ENCODE measurements at regions not wholly inside any gene's neighbourhood (a gene's known extent, or its start where the extent isn't known, plus 50 kb on each side); places are given as distances from the start of the nearest gene placed in this dataset.

- Mint-ChIP-seq H3K4me1 (no peaks in the 10 kb centered on the region), H3K9me3 (peaks cover 4 to 19% (median 9%) of the 10 kb centered on the region in 3 donors), H3K27me3 (peaks cover 9 to 29% of the 10 kb centered on the region in 2 donors), H3K27ac (no peak overlapping the region), H3K36me3 (no peaks in the 10 kb centered on the region), H3K4me3 (no peak overlapping the region)
- H3K27me3 ChIP-seq (replicated peaks in 1 of 2; ENCODE audit: control insufficient read depth in 2 of 2, extremely low read depth in 1 of 2, insufficient read depth in 2 of 2, low read length in 1 of 2), result peaks cover 0 to 4% of the 10 kb centered on the region in 2 experiments
- POLR2A ChIA-PET, result no interaction called here
- H3K4me1 ChIP-seq (ENCODE audit: control insufficient read depth in 1 of 2, extremely low read depth in 1 of 2, insufficient read depth in 2 of 2, low read length in 2 of 2), result no peaks in the 10 kb centered on the region
- H3K36me3 ChIP-seq (ENCODE audit: control insufficient read depth in 2 of 2, extremely low read depth in 1 of 2, insufficient read depth in 1 of 2, low read length in 1 of 2), result no peaks in the 10 kb centered on the region
- H3K9me3 ChIP-seq, result no peaks in the 10 kb centered on the region
- no peak for ATAC-seq (replicated peaks in 1 of 4)
- no CpG with 5 or more reads among the region's 6 CpGs for WGBS (ENCODE audit: insufficient coverage)
- H3K4me3 ChIP-seq (ENCODE audit: control insufficient read depth in 1 of 2, extremely low read depth in 1 of 2, low read length in 1 of 2), result no peak overlapping the region
- no peak for DNase-seq
- H3K27ac ChIP-seq (ENCODE audit: low read length), result no peak overlapping the region
- CTCF ChIA-PET, result no interaction called here
Observed at GRCh38 chr2:111226876-111227700, 106.4 kb downstream of the BCL2L11 start.

GRCh38 chr2:111227716-111228141 is 107.0 kb downstream of the BCL2L11 start:
- Histone ChIP-seq H3K4me1 (ENCODE audit: control insufficient read depth in 1 of 2, extremely low read depth in 1 of 2, insufficient read depth in 2 of 2, low read length in 2 of 2) (no peaks in the 10 kb centered on the region), H3K4me3 (ENCODE audit: control insufficient read depth in 1 of 2, extremely low read depth in 1 of 2, low read length in 1 of 2) (no peak overlapping the region), H3K9me3 (no peaks in the 10 kb centered on the region), H3K36me3 (ENCODE audit: control insufficient read depth in 2 of 2, extremely low read depth in 1 of 2, insufficient read depth in 1 of 2, low read length in 1 of 2) (no peaks in the 10 kb centered on the region), H3K27ac (ENCODE audit: low read length) (no peak overlapping the region), H3K27me3 (replicated peaks in 1 of 2; ENCODE audit: control insufficient read depth in 2 of 2, extremely low read depth in 1 of 2, insufficient read depth in 2 of 2, low read length in 1 of 2) (peaks cover 0 to 4% of the 10 kb centered on the region in 2 experiments)
- Mint-ChIP-seq H3K4me3 (no peak overlapping the region), H3K27me3 (peaks cover 7 to 23% of the 10 kb centered on the region in 2 donors), H3K9me3 (peaks cover 2 to 20% (median 9%) of the 10 kb centered on the region in 3 donors), H3K27ac (no peak overlapping the region), H3K36me3 (no peaks in the 10 kb centered on the region), H3K4me1 (no peaks in the 10 kb centered on the region)
- ATAC-seq (replicated peaks in 1 of 4) (no peak), DNase-seq (no peak)
- CTCF ChIA-PET, result no interaction called here
- 98% methylated on average over 6 of the region's 6 CpGs for whole genome bisulfite sequencing (ENCODE audit: insufficient coverage)
- POLR2A ChIA-PET, result no interaction called here

- ChIA-PET POLR2A (no interaction called here), CTCF (no interaction called here)
- Mint-ChIP-seq H3K27ac (no peak overlapping the region), H3K36me3 (no peaks in the 10 kb centered on the region), H3K27me3 (peaks cover 8% of the 10 kb centered on the region in 2 donors), H3K4me1 (no peaks in the 10 kb centered on the region), H3K9me3 (peaks cover 0 to 20% (median 9%) of the 10 kb centered on the region in 3 donors), H3K4me3 (no peak overlapping the region)
- Histone ChIP-seq H3K4me3 (ENCODE audit: control insufficient read depth in 1 of 2, extremely low read depth in 1 of 2, low read length in 1 of 2) (no peak overlapping the region), H3K9me3 (no peaks in the 10 kb centered on the region), H3K27ac (ENCODE audit: low read length) (no peak overlapping the region), H3K4me1 (ENCODE audit: control insufficient read depth in 1 of 2, extremely low read depth in 1 of 2, insufficient read depth in 2 of 2, low read length in 2 of 2) (no peaks in the 10 kb centered on the region), H3K27me3 (replicated peaks in 1 of 2; ENCODE audit: control insufficient read depth in 2 of 2, extremely low read depth in 1 of 2, insufficient read depth in 2 of 2, low read length in 1 of 2) (peaks cover 0 to 7% of the 10 kb centered on the region in 2 experiments), H3K36me3 (ENCODE audit: control insufficient read depth in 2 of 2, extremely low read depth in 1 of 2, insufficient read depth in 1 of 2, low read length in 1 of 2) (no peaks in the 10 kb centered on the region)
- DNase-seq (no peak), ATAC-seq (replicated peaks in 1 of 4) (no peak)
- WGBS (ENCODE audit: insufficient coverage), result 100% methylated on average over 1 of the region's 7 CpGs
Observed at GRCh38 chr2:111231532-111232252, 111.0 kb downstream of the BCL2L11 start.

DNA sequence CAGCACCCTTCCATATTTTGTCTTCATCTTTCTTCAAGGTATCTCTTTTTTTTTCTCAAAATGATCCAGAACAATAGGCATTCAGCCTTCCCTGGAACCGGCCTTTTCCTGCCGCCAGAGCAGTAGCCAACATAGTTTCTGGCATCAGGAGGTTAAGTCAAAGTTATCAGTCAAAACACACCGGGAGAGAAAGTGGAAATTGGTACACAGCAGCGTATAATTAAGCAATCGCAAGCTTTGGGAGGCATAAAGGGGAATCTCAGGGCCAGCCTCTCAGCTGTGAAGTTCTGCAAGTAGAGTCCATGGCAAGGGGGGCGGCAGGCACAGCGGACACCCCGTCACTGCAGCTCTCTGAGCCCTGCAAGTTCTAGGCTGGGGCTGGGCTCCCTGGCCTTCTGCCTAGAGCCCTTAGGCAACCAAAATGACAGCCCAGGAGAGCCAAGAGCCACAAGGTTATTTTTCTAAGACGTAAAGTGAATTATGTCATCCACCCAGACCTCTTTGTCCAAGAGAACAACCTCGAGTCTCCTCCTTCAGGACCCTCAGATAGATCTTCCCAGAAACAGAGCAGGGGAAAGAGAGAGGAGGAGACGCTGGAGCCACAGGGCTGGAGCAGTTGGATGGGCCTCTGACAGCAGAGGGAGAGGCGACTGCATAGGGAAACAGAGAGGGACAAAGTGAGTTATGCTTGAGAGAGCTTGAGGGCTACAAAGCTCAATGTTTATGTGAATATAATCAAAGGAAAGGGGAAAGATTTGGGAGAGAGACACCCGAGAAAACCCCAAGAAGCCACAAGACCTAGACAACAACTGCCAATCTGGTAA is 114.7 kb downstream of the BCL2L11 start:
- H3K27me3 ChIP-seq (replicated peaks in 1 of 2; ENCODE audit: control insufficient read depth in 2 of 2, extremely low read depth in 1 of 2, insufficient read depth in 2 of 2, low read length in 1 of 2), result peaks cover 0 to 4% of the 10 kb centered on the region in 2 experiments
- 95% methylated on average over 10 of the region's 13 CpGs for WGBS (ENCODE audit: insufficient coverage)
- H3K4me3 ChIP-seq (ENCODE audit: control insufficient read depth in 1 of 2, extremely low read depth in 1 of 2, low read length in 1 of 2), result no peak overlapping the region
- DNase-seq (no peak), ATAC-seq (replicated peaks in 1 of 4) (no peak)
- H3K9me3 ChIP-seq, result no peaks in the 10 kb centered on the region
- no peaks in the 10 kb centered on the region for H3K4me1 ChIP-seq (ENCODE audit: control insufficient read depth in 1 of 2, extremely low read depth in 1 of 2, insufficient read depth in 2 of 2, low read length in 2 of 2)
- H3K27ac ChIP-seq (ENCODE audit: low read length), result no peak overlapping the region
- no peak overlapping the region for H3K4me3 Mint-ChIP-seq
- H3K27ac Mint-ChIP-seq, result peak overlapping the region in 1 of 2 donors; percentile 16
- H3K4me1 Mint-ChIP-seq, result no peaks in the 10 kb centered on the region
- POLR2A ChIA-PET, result no interaction called here
- peaks cover 0 to 5% of the 10 kb centered on the region in 2 donors for H3K27me3 Mint-ChIP-seq
- no peaks in the 10 kb centered on the region for H3K36me3 ChIP-seq (ENCODE audit: control insufficient read depth in 2 of 2, extremely low read depth in 1 of 2, insufficient read depth in 1 of 2, low read length in 1 of 2)
- no peaks in the 10 kb centered on the region for H3K36me3 Mint-ChIP-seq
- CTCF ChIA-PET, result no interaction called here
- H3K9me3 Mint-ChIP-seq, result peaks cover 0 to 15% (median 0%) of the 10 kb centered on the region in 3 donors

- no peaks in the 10 kb centered on the region for H3K9me3 ChIP-seq
- H3K4me1 ChIP-seq (ENCODE audit: control insufficient read depth in 1 of 2, extremely low read depth in 1 of 2, insufficient read depth in 2 of 2, low read length in 2 of 2), result no peaks in the 10 kb centered on the region
- Mint-ChIP-seq H3K27me3 (peaks cover 0 to 5% of the 10 kb centered on the region in 2 donors), H3K9me3 (peaks cover 0 to 9% (median 0%) of the 10 kb centered on the region in 3 donors), H3K36me3 (no peaks in the 10 kb centered on the region), H3K4me3 (no peak overlapping the region), H3K4me1 (no peaks in the 10 kb centered on the region), H3K27ac (no peak overlapping the region)
- DNase-seq (no peak), ATAC-seq (replicated peaks in 1 of 4) (no peak)
- no peaks in the 10 kb centered on the region for H3K36me3 ChIP-seq (ENCODE audit: control insufficient read depth in 2 of 2, extremely low read depth in 1 of 2, insufficient read depth in 1 of 2, low read length in 1 of 2)
- H3K27me3 ChIP-seq (replicated peaks in 1 of 2; ENCODE audit: control insufficient read depth in 2 of 2, extremely low read depth in 1 of 2, insufficient read depth in 2 of 2, low read length in 1 of 2), result peaks cover 0 to 4% of the 10 kb centered on the region in 2 experiments
- 96% methylated on average over 3 of the region's 3 CpGs for WGBS (ENCODE audit: insufficient coverage)
- POLR2A ChIA-PET, result no interaction called here
- no peak overlapping the region for H3K27ac ChIP-seq (ENCODE audit: low read length)
- H3K4me3 ChIP-seq (ENCODE audit: control insufficient read depth in 1 of 2, extremely low read depth in 1 of 2, low read length in 1 of 2), result no peak overlapping the region
- CTCF ChIA-PET, result no interaction called here
Observed at GRCh38 chr2:111236025-111236424, 115.3 kb downstream of the BCL2L11 start.

- ChIA-PET CTCF (no interaction called here), POLR2A (no interaction called here)
- Histone ChIP-seq H3K27ac (ENCODE audit: low read length) (no peak overlapping the region), H3K36me3 (ENCODE audit: control insufficient read depth in 2 of 2, extremely low read depth in 1 of 2, insufficient read depth in 1 of 2, low read length in 1 of 2) (no peaks in the 10 kb centered on the region), H3K4me1 (ENCODE audit: control insufficient read depth in 1 of 2, extremely low read depth in 1 of 2, insufficient read depth in 2 of 2, low read length in 2 of 2) (no peaks in the 10 kb centered on the region), H3K27me3 (replicated peaks in 1 of 2; ENCODE audit: control insufficient read depth in 2 of 2, extremely low read depth in 1 of 2, insufficient read depth in 2 of 2, low read length in 1 of 2) (peaks cover 0 to 4% of the 10 kb centered on the region in 2 experiments), H3K4me3 (ENCODE audit: control insufficient read depth in 1 of 2, extremely low read depth in 1 of 2, low read length in 1 of 2) (no peak overlapping the region), H3K9me3 (no peaks in the 10 kb centered on the region)
- H3K27ac Mint-ChIP-seq, result no peak overlapping the region
- peaks cover 0 to 5% of the 10 kb centered on the region in 2 donors for H3K27me3 Mint-ChIP-seq
- WGBS (ENCODE audit: insufficient coverage), result 100% methylated on average over 1 of the region's 2 CpGs
- DNase-seq (no peak), ATAC-seq (replicated peaks in 1 of 4) (no peak)
- no peaks in the 10 kb centered on the region for H3K9me3 Mint-ChIP-seq
- H3K4me1 Mint-ChIP-seq, result no peaks in the 10 kb centered on the region
- no peaks in the 10 kb centered on the region for H3K36me3 Mint-ChIP-seq
- H3K4me3 Mint-ChIP-seq, result no peak overlapping the region
Observed at GRCh38 chr2:111238296-111238695, 117.6 kb downstream of the BCL2L11 start.

Data from T-cell (primary cell).